ENCODE measurements at regions not wholly inside any gene's neighbourhood (a gene's known extent, or its start where the extent isn't known, plus 50 kb on each side); places are given as distances from the start of the nearest gene placed in this dataset.
"Not testable (repeated sequence)": the region's sequence is repeated elsewhere in the genome, so short reads cannot be mapped to it uniquely, and the experiment has no call there.

DNA sequence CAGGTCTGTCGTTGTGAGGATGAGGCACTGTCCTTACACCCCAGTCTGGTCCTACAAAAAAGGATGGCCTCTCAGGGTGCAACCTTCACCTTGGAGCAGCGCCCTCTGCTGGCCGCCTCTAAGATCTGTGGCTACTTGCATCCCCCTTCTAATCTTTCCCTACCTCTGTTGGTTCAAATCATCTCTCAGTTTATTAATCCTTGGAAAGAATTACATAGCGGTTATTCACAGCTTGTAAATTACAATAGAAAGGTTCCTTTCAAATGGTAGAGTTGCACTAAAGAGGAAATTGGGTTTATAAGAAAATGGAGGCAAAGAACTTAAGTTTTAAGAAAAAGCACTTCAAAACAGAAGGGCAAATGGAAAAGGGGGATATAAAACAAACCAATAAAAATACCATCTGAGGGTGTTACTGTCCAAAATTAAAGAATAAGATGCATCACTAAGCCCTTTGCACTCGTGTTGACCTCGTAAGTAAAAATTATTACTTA, 102.0 kb upstream of the PLEKHM1 start:
- peak; percentile 36 for FAIRE-seq

DNA sequence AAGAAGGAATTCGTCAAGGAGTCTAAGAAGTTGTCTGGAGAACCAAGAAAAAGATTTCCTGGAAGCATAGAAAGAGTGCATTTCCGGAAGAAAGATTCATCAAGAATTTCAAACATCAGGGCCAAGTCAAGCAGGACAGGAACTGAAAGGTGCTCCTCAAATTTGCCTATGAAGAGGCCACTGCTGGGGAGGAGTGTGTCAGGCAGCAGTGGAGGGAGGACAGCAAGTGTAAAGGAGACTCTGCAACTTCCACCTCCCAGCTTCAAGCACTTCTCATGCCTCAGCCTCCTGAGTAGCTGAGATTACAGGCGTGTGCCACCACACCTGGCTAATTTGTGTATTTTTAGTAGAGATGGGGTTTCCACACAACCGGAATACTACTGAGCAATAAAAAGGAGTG, 105.8 kb upstream of the PLEKHM1 start:
- not testable (repeated sequence) for FAIRE-seq

DNA sequence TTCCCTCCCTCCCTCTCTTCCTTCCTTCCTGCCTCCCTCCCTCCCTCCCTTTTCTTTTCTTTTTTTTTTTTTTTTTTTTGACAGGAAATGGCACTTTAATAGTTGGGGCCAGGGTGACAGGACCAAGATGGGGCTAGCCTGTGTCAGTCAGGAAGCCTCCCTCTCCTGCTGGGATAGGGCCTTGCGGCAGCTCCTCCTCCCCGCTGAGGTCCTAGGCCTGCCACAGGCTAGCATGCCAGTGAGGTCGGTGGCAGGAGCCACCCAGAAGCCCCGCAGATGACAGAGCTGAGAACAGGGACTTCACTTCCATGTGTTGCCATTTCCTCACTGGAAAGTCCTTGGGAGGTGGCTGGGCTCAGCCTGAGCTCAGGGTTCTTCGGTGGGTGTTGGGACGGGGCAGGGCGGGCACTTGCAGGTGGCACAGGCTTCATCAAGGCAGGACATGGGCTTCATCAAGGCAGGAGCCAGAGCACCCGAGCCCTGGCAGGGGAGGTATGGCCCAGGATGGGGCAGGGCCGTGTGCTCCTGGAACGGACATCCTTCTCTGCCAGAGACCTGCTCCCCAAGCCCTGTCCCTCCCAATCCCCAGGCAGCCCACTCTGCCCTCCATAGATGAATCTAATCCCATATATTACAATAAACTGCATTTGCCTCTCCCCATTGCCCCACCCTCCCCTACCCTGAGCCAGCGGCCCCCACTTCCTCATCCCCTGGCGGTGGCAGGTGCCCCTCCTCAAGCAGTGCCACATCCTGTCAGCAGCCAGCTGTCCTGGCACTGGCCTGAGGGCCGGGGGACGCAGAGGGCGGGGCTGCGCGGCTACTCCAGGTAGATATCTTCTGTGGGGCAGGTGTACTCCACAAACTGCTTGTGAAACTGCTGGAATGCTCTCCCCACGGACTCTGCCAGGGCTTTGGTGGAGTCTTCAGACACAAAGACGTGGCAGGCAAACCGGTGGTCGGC, 109.8 kb upstream of the PLEKHM1 start:
- not testable (repeated sequence) for FAIRE-seq

DNA sequence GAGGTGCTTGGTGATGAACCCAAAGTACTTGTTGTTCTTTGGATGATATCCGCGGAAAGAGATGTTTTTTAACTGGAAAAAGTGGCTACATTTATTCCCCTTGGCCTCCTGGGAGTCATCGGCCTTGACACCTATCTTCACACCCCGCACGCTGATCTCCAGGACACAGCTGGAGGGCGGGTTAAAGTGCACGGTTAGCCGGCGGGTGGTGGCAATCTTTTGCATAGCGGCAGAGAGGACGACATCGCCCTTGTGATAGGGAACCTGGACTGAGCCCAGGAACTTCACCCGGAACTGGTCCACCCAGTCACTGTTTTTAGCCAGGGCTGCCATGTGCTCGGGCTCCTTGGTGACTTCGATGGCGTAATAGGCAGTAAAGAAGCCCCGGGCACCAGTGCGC, 110.5 kb upstream of the PLEKHM1 start:
- not testable (repeated sequence) for FAIRE-seq

DNA sequence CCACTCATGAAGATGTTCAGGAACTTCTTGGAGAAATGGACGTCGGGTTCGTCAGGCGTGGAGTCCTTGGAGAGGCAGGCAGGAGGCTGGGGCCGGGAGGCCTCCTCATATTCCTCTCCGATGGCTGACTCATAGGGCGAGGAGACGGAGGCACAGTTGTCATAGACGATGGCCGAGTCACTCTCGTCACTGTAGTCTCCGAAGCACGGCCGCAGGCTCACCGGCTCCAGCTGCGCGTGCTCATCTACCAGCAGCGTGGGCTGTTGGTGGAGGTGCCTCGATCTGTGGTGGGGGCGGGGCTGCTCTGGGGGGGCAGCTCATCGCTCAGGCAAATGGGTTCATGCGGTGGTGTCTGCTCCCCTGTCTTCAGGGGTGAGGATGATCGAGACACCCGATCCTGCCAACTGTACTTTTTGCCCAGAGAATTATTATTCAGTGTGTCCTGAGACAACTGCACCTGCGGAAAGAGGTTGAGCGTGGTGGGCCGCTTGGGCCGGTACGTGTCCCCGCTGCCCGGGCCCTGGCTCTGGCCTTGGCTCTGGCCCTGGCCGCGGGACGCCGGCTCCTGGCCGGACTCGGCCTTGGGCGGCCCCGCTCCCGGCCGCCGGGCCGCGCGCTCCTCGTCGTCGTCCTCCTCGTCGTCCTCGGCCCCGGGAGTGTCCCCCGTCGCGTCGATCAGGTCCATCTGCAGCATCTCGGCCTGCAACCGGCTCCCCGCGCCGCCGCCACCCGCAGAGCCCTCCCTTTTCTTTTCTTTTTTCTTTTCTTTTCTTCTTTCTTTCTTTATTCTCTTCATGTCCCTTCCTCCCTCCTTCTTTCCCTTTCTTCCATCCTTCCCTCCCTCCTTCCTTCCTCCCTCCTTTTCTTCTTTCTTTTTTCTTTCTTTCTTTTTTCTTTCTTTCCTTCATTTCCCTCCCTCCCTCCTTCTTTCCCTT, 111.4 kb upstream of the PLEKHM1 start:
- FAIRE-seq: not testable (repeated sequence)

DNA sequence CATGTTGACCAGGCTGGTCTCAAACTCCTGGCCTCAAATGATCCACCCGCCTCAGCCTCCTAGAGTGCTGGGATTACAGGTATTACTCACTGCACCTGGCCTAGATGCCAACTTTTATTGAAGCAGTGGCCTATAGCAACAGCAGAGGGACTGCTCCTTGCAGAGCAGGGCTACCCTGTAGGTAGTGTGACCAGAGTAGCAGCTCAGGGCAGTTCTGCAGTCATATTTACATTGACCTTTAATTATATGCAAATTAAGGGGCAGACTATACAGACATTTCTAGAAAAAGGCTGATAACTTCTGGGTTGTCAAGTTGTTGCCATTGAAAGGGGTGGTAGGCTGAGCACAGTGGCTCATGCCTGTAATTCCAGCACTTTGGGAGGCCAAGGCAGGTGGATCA, 115.2 kb upstream of the PLEKHM1 start:
- FAIRE-seq: not testable (repeated sequence)

DNA sequence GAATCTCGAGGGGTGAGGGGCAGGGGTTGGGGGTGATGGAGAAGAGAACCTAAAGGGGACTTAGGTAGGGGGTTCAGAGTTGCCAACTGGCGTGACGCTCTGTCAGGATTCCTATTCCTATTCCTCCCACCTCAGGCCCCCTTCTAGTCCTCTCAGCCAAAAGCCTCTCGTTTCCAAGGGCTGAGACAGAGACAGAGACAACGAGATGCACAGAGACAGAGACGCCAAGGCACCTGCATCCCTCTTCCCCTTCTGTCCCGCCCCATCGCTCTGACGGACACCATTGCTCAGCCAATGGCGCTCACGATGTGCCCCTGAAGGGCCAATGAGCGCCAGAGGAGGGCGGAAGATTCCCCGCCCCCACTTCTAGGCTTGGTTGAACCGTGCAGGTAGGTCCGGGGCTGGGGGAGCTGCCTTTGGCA, 129.5 kb upstream of the PLEKHM1 start:
- FAIRE-seq: not testable (repeated sequence)

DNA sequence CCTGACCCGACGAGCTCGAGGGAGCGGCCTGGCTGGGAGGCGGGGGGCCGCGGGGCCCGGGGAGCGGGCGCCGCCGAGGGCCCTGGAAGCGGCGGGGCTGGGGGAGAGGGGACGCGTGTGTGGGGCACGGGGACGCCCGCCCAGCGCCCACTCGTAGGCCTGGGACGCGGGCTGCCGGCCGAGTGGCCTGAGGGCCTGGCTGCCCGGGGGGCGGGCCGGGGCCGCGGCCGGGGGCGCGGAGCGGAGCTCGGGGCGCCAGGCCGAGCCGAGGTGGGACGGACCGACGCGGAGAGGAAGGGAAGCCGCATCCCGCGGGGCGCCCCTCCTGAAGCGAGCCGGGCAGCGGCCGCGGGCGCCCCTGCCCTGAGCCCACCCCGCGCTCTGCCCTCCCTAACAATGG, 129.9 kb upstream of the PLEKHM1 start:
- not testable (repeated sequence) for FAIRE-seq

DNA sequence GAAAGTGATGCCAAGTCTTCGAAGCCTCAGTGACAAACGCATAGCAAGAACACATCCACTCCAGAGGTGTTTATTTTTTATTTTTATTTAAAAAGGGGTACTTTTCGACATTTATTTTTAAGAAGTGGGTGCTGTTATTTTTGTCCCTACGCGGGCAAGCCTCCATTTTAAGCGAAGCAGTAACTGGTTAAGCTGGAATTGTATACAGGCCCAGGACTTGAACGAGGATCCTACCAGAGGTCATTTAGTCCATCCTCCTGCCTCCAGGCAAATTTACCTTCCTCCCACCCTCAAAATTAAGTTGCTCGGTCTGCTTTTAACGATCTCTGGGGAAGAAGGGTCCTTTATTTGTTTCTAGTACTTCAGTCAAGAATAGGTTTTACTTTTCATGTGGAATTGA, 130.6 kb upstream of the PLEKHM1 start:
- FAIRE-seq: not testable (repeated sequence)

DNA sequence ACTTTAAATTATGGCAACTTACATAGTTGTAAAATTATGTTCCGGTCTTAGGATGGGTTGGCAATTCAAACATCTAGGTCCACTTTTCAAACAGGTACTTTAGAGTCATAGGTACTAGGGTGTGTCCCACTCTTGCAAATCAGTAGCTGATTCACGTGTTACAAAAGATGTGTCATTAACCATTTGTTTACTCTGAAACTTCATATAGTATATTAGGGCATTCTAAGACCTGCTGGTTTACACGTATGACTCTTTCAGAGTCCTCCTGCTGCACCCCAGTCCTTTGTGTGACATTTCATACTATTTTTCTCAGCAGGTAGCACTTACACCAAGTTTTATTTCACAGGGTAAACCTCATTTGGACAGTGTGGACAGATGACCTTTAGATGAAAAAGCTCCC, 131.8 kb upstream of the PLEKHM1 start:
- not testable (repeated sequence) for FAIRE-seq

DNA sequence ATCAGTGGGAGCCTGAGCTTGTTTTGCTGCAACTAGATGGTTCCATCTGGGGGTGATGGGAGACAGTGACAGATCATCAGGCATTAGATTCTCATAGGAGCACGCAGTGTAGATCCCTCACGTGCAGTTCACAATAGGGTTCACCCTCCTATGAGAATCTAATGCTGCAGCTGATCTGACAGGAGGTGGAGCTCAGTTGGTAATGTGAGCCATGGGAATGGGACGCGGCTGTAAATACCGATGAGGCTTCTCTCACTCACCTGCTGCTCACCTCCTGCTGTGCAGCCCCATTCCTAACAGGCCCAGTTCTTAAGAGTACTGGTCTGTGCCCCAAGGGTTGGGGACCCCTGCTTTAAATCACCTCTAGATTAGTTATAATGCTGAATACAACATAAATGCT, 137.5 kb upstream of the PLEKHM1 start:
- FAIRE-seq: no peak

DNA sequence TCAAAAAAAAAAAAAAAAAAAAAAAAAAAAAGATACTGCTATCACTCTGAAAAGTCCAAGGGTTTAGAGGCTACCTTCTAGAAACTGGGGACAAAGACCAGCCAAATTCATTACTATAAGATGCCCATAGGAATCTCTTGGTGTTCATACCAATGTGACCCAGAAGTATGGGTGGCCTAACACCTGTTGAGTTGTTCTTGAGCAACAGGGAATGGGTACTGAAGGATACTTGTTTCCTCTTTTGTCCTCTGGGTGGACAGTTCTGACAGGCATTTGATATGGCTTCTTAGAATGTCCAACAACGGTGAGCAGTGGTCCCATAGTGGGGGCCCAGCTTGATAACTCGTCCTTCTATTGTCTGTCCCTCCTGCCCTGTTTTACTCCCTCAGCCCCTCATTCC, 141.4 kb upstream of the PLEKHM1 start:
- no peak for FAIRE-seq

DNA sequence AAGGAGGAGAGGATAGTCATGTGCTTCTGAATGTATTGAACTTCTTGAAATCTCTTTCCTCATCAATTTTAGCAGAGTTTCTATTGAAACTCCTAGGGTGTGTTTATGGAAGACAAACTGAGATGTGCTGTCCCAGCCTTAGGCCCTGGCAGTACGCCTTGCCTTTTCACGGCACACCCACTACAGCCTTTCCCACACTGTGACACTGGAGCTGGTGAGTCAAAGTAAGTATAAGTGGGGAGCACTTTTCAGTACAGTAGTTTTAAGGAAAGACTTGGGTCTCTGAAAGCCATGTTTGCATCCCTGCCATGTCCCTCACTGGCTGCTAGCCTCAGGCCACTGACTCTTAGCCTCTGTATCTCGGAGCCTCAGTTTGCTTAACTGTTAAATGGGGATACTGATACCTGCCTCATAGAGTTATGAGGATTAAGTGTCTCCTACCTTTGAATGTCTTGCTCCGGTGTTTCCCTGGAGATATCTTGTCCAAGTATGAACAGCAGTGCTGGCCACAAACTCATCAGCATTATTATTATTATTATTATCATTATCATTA, 144.7 kb upstream of the CRHR1 start:
- no peak for FAIRE-seq

DNA sequence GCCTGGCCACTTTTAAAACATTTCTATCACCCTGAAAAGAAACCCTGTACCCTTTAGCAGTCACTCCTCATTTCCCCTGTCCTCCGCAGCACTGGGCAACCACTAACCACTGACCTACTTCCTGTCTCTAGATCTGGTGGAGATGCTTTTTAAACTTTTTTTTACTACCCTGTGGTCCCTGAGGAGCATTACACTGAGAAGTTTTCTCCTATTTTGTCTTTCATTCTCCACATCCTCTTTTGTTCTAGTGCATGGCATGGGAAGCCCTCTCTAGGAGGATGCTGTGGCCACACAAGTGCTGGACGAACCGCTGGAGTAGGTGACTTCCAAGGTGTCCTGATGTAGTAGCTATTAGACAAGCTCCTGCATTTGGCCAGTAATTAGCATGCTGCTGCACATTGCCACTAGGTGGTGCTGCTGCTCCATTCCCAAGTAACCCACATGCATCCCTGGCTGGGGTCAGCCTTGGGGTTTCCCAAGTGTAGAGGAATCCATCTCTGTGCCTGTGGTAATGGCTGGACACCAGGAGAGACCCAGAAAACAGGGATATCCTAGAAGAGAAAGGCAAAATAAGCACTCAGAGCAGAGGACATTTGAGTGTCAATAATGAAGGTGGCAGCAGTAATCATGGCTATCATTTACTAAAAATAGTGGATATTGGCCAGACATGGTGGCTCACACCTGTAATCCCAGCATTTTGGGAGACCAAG, 143.8 kb upstream of the CRHR1 start:
- peak; percentile 51 for FAIRE-seq

DNA sequence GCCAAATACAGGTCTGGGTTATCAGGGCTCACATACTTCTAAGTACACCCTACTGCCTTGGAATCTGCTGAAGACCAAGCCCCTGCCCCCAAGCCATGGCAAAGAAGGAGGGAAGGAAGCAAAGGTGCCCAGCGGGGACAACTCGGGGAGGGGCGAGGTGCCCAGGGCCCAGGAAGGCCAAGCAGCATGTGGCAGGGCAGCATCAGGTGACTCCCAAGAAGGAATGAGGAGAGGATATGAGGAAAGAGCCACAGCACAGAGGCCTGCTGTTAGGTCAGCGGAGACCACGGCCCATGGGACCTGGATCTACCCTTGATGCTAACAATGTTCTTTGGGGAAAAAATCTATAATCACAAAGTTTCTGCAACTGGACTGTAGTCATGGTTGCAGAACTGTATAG, 142.6 kb upstream of the CRHR1 start:
- FAIRE-seq: no peak

DNA sequence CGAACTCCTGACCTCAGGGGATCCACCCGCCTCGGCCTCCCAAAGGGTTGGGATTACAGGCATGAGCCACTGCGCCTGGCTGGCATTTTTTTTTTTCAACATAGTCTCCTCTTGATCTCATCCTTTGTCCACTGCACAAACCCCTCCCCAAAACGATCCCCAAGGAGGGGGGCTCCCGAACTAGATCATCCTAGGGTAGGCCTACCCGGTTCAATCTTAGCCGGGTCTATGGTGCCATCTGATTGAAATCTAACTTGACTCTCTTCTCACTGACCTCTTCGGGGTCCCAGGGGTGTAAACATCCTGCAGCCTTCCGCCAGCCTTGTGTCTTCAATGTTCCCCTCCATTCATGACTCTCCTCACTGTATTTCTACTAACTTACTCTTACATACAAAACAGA, 140.5 kb upstream of the CRHR1 start:
- no peak for FAIRE-seq

DNA sequence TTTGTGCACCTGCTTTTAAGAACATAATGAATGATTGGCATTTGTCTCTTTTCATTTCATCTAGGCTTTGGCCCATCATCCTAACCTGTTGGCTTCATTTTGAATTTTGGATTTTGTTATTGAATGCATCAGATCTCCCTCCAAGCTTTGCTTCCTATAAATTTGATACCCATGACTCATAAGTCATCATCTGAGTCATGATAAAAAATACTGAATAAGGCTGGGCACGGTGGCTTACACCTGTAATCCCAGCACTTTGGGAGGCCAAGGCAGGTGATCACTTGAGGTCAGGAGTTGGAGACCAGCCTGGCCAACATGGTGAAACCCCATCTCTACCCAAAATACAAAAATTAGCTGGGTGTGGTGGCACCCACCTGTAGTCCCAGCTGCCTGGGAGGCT, 139.5 kb upstream of the CRHR1 start:
- not testable (repeated sequence) for FAIRE-seq

DNA sequence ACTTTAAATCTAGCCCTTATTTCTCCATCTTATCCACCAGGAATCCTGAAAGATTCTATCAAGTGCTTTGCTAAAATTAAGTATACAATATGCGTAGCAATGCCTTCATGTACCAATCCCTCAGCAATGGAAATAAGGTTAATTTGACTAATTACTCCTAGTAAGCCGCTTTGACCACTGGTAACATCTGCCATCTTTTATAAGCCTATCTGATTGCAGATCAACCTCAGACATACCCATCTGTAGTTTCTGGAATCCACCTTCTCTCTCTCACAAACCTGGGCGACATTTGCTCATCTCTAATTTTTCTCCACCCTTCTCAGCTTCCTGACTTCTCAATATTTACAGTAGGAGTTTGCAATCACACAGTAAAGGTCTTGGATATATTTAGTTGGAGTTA, 138.8 kb upstream of the CRHR1 start:
- FAIRE-seq: no peak

DNA sequence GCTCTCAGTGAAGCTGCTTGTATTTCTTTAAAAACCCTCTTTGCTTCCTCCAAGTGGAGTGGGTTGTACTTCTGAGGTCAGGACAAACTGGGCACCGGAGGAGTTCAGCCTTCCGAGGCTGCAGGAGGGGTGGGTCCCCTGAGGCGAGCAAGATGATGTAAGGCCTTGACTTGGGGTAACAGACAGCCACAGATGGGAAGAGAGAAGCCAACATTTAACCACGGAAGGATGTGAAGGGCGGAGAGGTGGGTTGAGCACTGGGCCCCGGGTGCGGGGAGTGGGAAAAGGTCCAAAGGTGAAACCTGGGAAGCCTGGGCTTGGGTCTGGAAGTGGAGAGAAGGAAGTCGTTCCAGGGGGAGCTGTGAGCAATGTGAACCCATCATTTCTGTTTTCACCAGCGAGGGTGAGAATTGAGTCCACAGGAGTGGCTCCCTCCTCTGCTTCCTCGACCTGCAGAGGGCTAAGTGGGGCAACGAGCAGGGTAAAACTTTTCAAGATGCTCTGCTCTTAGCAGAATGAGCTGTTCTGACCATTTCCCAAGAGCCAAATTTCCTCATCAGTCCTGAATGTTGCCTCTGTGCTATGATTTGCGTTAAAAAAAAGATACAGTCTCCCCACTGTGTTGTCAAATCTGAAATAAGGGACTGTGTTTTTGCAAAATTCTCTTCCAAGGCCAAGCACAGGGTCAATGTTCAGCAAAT, 137.7 kb upstream of the CRHR1 start:
- no peak for FAIRE-seq

DNA sequence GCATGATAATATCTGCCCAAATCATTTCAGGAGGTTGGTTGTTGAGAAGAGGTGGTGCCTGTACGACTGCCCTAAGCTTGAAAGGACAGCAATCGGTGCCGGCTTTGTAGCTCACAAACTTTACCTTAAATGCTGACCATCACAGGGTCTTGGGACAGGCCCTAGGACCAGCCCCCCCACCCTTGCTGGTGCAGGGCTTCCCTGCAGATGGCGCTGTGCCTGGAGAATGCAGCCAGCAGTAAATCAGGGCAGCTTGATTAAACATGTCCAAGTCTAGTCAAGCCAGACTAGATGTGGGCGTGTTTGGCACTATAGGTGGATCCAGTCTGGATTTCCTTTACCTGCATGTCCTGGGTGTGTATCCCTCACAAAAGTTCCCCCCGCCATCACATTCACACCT, 135.5 kb upstream of the CRHR1 start:
- FAIRE-seq: no peak

DNA sequence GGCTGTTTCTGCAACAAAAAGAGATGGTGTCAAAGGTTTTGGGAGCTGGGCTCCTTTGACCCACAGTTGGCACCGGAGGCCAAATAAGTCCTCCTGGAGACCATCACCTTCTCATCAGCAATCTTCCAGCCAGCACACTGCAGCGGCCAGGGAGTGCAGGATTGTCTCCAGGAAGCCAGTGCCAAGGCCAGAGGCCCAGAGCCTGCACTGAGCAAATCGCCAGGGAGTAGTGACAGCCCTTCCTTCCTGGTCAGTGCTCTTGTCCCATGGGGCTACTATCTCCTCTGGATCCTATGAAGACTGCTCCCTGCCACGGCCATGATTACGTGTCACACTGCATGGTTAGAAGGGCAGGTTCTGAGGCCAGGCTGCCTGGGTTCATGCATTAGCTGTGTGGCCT, 134.3 kb upstream of the CRHR1 start:
- FAIRE-seq: no peak

DNA sequence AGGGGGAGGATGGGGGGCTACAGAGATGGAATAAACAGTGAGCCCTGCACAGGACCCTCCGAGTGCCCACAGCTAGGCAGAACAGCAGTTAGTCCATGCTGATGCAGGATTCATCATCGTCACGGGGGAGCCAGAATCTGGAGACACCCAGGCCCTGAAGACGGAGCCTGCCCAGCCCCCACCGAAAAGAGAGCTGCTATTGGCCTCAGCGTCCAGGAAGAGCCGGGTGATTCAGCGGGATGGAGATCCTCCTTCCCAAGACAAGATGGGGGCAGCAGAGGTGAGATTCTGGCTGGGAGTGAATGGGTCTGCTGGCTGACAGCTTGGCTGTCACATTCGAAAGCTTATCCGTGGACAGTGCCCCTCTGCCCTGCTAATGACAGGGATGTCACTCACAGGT, 133.6 kb upstream of the CRHR1 start:
- no peak for FAIRE-seq
